ENCODE measurements at regions not wholly inside any gene's neighbourhood (a gene's known extent, or its start where the extent isn't known, plus 50 kb on each side); places are given as distances from the start of the nearest gene placed in this dataset.

DNA sequence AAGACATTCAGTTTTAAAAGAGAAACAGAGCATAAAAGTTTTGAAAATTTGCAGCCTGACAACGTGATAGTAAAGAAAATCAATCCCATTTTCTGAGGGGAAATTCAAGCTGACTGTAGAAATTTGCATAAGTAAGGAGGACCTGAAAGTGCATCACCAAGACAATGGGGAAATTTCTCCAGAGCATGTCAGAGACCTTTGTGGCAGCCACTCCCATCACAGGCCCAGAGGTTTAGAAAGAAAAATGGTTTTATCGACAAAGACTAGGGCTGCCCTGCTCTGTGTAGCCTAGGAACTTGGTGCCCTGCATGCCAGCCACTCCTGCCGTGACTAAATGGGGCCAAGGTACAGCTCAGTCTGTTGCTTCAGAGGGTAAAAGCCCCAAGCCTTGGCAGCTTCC is 1640.2 kb upstream of the PRMT6 start:
- Mint-ChIP-seq H3K36me3 (ENCODE audit: insufficient read depth) (no peaks in the 10 kb centered on the region), H3K4me3 (ENCODE audit: low read depth) (no peak overlapping the region), H3K9me3 (ENCODE audit: low read depth) (peaks cover 16% of the 10 kb centered on the region), H3K4me1 (ENCODE audit: low read depth) (no peaks in the 10 kb centered on the region), H3K27me3 (no peaks in the 10 kb centered on the region), H3K27ac (no peak overlapping the region)
- DNase-seq (ENCODE audit: low spot score, unreplicated experiment), result no peak
- TF ChIP-seq, protein P1, sequence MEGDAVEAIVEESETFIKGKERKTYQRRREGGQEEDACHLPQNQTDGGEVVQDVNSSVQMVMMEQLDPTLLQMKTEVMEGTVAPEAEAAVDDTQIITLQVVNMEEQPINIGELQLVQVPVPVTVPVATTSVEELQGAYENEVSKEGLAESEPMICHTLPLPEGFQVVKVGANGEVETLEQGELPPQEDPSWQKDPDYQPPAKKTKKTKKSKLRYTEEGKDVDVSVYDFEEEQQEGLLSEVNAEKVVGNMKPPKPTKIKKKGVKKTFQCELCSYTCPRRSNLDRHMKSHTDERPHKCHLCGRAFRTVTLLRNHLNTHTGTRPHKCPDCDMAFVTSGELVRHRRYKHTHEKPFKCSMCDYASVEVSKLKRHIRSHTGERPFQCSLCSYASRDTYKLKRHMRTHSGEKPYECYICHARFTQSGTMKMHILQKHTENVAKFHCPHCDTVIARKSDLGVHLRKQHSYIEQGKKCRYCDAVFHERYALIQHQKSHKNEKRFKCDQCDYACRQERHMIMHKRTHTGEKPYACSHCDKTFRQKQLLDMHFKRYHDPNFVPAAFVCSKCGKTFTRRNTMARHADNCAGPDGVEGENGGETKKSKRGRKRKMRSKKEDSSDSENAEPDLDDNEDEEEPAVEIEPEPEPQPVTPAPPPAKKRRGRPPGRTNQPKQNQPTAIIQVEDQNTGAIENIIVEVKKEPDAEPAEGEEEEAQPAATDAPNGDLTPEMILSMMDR (IDR thresholded peaks at IDR 0.05; ENCODE audit: unreplicated experiment), result no peak

DNA sequence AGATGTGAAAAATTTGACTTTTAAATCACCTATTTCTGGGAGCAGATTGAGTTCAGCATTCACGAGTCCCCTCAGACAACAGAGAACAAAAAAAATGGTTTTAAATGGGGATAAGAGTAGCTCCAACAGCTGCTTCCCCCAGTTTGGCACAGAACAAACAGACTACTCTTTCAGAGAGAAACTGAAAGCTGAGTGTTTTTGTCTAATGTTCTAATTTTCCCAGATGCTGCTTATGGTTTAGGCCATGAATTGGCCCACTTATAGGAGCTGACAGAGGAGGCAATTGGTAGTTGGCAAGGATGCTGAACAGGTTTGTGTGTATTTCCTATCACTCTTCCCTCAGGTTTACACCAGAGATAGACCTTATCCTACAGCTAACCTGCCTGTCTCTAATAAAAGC is 1637.4 kb upstream of the PRMT6 start:
- no peaks in the 10 kb centered on the region for H3K4me1 Mint-ChIP-seq (ENCODE audit: low read depth)
- H3K27me3 Mint-ChIP-seq, result no peaks in the 10 kb centered on the region
- H3K9me3 Mint-ChIP-seq (ENCODE audit: low read depth), result peaks cover 12% of the 10 kb centered on the region
- H3K4me3 Mint-ChIP-seq (ENCODE audit: low read depth), result no peak overlapping the region
- no peaks in the 10 kb centered on the region for H3K36me3 Mint-ChIP-seq (ENCODE audit: insufficient read depth)
- no peak overlapping the region for H3K27ac Mint-ChIP-seq
- DNase-seq (ENCODE audit: low spot score, unreplicated experiment), result no peak
- TF ChIP-seq, protein P1 (IDR thresholded peaks at IDR 0.05; ENCODE audit: unreplicated experiment), result no peak

DNA sequence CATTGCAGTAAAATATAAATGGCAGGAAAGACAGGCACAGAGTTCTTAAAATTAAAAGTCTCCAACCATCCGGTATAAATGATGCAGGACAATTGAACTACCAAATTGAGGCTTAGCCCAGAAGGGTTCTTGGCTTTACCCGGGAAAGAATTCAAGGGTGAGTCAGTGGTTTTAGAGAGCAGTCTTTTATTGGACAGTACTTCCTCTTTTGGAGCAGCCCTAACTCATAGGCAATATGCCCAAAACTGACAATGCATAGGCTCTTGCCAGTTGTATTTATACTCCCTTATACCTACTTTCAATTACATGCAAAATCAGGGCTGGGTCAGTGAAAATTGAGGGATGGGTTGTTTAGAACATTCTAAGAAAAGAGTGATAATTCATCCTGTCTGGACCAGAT is 1628.9 kb upstream of the PRMT6 start:
- TF ChIP-seq, protein P1 (IDR thresholded peaks at IDR 0.05; ENCODE audit: unreplicated experiment), result no peak
- Mint-ChIP-seq H3K4me1 (ENCODE audit: low read depth) (no peaks in the 10 kb centered on the region), H3K36me3 (ENCODE audit: insufficient read depth) (no peaks in the 10 kb centered on the region), H3K27ac (no peak overlapping the region), H3K9me3 (ENCODE audit: low read depth) (no peaks in the 10 kb centered on the region), H3K27me3 (no peaks in the 10 kb centered on the region), H3K4me3 (ENCODE audit: low read depth) (no peak overlapping the region)
- DNase-seq (ENCODE audit: low spot score, unreplicated experiment), result no peak

DNA sequence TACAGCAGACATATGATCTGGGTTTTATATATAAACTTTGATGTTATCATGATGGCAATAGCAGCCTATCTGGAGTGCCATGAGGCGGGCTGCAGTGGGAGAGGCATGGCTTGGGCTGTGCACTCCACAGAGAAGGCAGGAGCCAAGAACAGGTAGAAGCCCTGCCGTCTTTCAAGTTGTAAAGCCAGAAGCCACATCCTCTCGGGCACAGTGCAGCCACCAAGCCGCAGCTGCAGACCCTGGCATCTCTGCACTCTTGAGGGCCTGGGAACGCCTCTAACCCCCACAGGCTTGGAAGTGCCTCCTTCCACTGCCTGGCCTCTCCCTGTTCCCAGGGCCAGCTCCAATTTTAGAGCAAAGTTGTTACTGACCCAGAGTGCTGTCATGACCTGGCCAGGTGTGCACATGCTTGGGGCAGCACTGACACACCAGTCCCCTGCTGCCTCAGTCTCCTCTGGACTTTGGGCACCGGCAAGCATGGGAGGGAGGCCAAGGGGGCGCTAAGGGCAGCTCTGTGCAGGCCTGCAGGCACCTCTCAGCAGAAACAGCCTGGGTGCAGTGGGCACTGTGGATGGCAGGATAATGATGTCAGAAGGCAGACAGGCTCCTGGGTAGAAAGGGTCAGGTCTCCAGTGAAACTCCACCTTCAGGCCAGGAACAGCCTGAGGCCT is 1619.8 kb upstream of the PRMT6 start:
- H3K36me3 Mint-ChIP-seq (ENCODE audit: insufficient read depth), result no peaks in the 10 kb centered on the region
- no peaks in the 10 kb centered on the region for H3K9me3 Mint-ChIP-seq (ENCODE audit: low read depth)
- no peak overlapping the region for H3K27ac Mint-ChIP-seq
- no peak overlapping the region for H3K4me3 Mint-ChIP-seq (ENCODE audit: low read depth)
- H3K4me1 Mint-ChIP-seq (ENCODE audit: low read depth), result no peaks in the 10 kb centered on the region
- DNase-seq (ENCODE audit: low spot score, unreplicated experiment), result no peak
- TF ChIP-seq, protein P1 (IDR thresholded peaks at IDR 0.05; ENCODE audit: unreplicated experiment), result no peak
- H3K27me3 Mint-ChIP-seq, result no peaks in the 10 kb centered on the region

DNA sequence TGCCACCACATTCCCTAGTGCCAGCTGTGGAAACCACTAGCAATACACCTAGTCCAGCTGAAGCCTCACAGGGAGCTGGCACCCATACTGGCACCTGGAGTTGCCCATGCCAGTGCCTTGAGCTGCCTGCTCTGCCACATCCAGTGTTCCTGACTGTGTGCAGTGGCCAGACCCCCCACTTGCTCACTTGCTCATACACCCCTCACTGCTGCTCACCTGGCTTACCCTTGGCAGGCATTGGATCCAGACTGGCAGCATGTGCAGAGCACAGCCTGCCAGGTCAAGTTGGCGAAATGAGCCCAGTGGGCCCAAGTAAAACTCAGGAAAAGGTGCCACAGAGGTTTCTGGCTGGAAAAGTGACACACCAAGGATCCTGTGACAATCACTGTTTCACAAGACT is 1618.6 kb upstream of the PRMT6 start:
- H3K27me3 Mint-ChIP-seq, result no peaks in the 10 kb centered on the region
- TF ChIP-seq, protein P1 (IDR thresholded peaks at IDR 0.05; ENCODE audit: unreplicated experiment), result no peak
- no peaks in the 10 kb centered on the region for H3K36me3 Mint-ChIP-seq (ENCODE audit: insufficient read depth)
- no peaks in the 10 kb centered on the region for H3K9me3 Mint-ChIP-seq (ENCODE audit: low read depth)
- no peak overlapping the region for H3K4me3 Mint-ChIP-seq (ENCODE audit: low read depth)
- no peak for DNase-seq (ENCODE audit: low spot score, unreplicated experiment)
- no peak overlapping the region for H3K27ac Mint-ChIP-seq
- H3K4me1 Mint-ChIP-seq (ENCODE audit: low read depth), result no peaks in the 10 kb centered on the region

Data from progenitor cell of endocrine pancreas (in vitro differentiated cells).